ENCODE measurements at regions not wholly inside any gene's neighbourhood (a gene's known extent, or its start where the extent isn't known, plus 50 kb on each side); places are given as distances from the start of the nearest gene placed in this dataset.

DNA sequence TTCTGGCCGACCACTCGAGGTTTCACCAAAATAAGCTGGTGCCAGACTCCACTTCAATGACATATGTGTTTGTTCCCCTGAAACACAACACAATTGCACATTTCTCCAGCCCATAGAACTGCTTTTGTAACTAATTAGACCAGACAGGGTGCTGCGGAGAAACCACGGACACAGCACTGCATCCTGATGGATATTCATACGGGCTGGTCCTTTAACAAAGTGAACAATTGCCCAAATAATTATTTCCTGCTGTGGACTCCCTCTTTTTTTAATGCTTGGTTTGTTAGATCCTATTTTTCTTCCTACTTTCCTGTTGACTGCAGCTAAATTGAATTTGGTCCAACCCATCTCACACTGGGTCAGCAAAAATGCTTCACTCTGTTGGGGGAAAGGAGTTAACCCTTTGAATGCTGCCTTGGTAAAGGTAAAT lies 198.6 kb upstream of the BMPER start:
- CTCF ChIA-PET = no interaction called here
- POLR2A ChIA-PET = no interaction called here

DNA sequence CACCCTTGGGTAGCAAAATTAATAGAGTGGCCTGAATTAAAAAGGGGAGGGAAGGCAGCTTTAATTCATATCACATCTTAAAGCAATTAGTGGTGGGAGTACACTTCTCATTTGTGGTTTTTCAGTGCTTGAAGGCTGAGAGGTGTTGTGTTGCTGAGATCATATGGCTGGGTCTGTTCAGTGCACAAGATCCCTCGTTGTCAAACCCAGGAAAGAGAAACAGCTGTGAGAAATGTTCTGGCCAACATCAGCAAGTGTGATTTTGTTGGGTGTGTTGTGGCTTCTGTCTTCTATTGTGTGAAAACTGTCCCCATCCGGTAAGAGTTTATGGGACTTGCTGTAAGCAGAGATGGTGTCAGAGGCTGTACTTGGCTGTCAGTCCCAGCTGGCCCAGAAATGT lies 197.9 kb upstream of the BMPER start:
- H3K27me3 ChIP-seq (ENCODE audit: control insufficient read depth, insufficient read depth, low read length) = no peaks in the 10 kb centered on the region
- POLR2A ChIA-PET = no interaction called here
- no peak overlapping the region for H3K27ac ChIP-seq (ENCODE audit: low read length)
- in situ Hi-C loops (cut with HindIII; ENCODE audit: low pct_unique_long_range_greater_than_20kb, low sequenced_read_pairs) (no loop called here), intact Hi-C loops (cut with micrococcal nuclease; ENCODE audit: unreplicated experiment) (no loop called here)
- DNase-seq (ENCODE audit: low read depth, low spot score) = no peak
- BruUV-seq (replicated peaks) = no TSS peak
- H3K4me3 ChIP-seq (ENCODE audit: low read depth in 2 of 2, low read length in 2 of 2) = no peak overlapping the region
- no peaks in the 10 kb centered on the region for H3K4me1 ChIP-seq (ENCODE audit: control insufficient read depth, insufficient read depth, low read length)
- TF ChIP-seq SIN3A (IDR thresholded peaks at IDR 0.05; ENCODE audit: borderline replicate concordance, insufficient read depth, low read depth, low read length) = no peak
- TF ChIP-seq, protein P1, sequence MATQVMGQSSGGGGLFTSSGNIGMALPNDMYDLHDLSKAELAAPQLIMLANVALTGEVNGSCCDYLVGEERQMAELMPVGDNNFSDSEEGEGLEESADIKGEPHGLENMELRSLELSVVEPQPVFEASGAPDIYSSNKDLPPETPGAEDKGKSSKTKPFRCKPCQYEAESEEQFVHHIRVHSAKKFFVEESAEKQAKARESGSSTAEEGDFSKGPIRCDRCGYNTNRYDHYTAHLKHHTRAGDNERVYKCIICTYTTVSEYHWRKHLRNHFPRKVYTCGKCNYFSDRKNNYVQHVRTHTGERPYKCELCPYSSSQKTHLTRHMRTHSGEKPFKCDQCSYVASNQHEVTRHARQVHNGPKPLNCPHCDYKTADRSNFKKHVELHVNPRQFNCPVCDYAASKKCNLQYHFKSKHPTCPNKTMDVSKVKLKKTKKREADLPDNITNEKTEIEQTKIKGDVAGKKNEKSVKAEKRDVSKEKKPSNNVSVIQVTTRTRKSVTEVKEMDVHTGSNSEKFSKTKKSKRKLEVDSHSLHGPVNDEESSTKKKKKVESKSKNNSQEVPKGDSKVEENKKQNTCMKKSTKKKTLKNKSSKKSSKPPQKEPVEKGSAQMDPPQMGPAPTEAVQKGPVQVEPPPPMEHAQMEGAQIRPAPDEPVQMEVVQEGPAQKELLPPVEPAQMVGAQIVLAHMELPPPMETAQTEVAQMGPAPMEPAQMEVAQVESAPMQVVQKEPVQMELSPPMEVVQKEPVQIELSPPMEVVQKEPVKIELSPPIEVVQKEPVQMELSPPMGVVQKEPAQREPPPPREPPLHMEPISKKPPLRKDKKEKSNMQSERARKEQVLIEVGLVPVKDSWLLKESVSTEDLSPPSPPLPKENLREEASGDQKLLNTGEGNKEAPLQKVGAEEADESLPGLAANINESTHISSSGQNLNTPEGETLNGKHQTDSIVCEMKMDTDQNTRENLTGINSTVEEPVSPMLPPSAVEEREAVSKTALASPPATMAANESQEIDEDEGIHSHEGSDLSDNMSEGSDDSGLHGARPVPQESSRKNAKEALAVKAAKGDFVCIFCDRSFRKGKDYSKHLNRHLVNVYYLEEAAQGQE (IDR thresholded peaks at IDR 0.05; ENCODE audit: insufficient read depth in 1 of 2, low read depth in 2 of 2, low read length in 1 of 2) = no peak
- TF ChIP-seq POLR2AphosphoS5 (IDR thresholded peaks at IDR 0.05; ENCODE audit: low read depth, low read length) = no peak
- no peak for TF ChIP-seq TCF7L2 (IDR thresholded peaks at IDR 0.05; ENCODE audit: low read depth, low read length)
- TF ChIP-seq, protein P2, sequence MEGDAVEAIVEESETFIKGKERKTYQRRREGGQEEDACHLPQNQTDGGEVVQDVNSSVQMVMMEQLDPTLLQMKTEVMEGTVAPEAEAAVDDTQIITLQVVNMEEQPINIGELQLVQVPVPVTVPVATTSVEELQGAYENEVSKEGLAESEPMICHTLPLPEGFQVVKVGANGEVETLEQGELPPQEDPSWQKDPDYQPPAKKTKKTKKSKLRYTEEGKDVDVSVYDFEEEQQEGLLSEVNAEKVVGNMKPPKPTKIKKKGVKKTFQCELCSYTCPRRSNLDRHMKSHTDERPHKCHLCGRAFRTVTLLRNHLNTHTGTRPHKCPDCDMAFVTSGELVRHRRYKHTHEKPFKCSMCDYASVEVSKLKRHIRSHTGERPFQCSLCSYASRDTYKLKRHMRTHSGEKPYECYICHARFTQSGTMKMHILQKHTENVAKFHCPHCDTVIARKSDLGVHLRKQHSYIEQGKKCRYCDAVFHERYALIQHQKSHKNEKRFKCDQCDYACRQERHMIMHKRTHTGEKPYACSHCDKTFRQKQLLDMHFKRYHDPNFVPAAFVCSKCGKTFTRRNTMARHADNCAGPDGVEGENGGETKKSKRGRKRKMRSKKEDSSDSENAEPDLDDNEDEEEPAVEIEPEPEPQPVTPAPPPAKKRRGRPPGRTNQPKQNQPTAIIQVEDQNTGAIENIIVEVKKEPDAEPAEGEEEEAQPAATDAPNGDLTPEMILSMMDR (IDR thresholded peaks at IDR 0.05) = no peak
- CTCF ChIA-PET = interaction anchor here (0.7 kb wide), 1 partner anchor 998 kb away, joined by 3 read pairs; no protein-coding TSS in a partner anchor
- no peaks in the 10 kb centered on the region for H3K9me3 ChIP-seq (ENCODE audit: control insufficient read depth, insufficient read depth, low read depth, low read length)
- no peak for ATAC-seq
- no peaks in the 10 kb centered on the region for H3K36me3 ChIP-seq (ENCODE audit: control insufficient read depth, insufficient read depth, low read length)

More for the DNA sequence above, 198.6 kb upstream of the BMPER start:
- no peak for DNase-seq (ENCODE audit: low read depth, low spot score)
- intact Hi-C loops (cut with micrococcal nuclease; ENCODE audit: unreplicated experiment) (no loop called here), in situ Hi-C loops (cut with HindIII; ENCODE audit: low pct_unique_long_range_greater_than_20kb, low sequenced_read_pairs) (no loop called here)
- no peaks in the 10 kb centered on the region for H3K27me3 ChIP-seq (ENCODE audit: control insufficient read depth, insufficient read depth, low read length)
- H3K36me3 ChIP-seq (ENCODE audit: control insufficient read depth, insufficient read depth, low read length) = no peaks in the 10 kb centered on the region
- TF ChIP-seq, protein P1 (IDR thresholded peaks at IDR 0.05; ENCODE audit: insufficient read depth in 1 of 2, low read depth in 2 of 2, low read length in 1 of 2) = no peak
- TF ChIP-seq POLR2AphosphoS5 (IDR thresholded peaks at IDR 0.05; ENCODE audit: low read depth, low read length) = no peak
- no peak for TF ChIP-seq SIN3A (IDR thresholded peaks at IDR 0.05; ENCODE audit: borderline replicate concordance, insufficient read depth, low read depth, low read length)
- TF ChIP-seq TCF7L2 (IDR thresholded peaks at IDR 0.05; ENCODE audit: low read depth, low read length) = no peak
- TF ChIP-seq, protein P2 (IDR thresholded peaks at IDR 0.05) = no peak
- no peaks in the 10 kb centered on the region for H3K9me3 ChIP-seq (ENCODE audit: control insufficient read depth, insufficient read depth, low read depth, low read length)
- H3K27ac ChIP-seq (ENCODE audit: low read length) = no peak overlapping the region
- no peak for ATAC-seq
- no TSS peak for BruUV-seq (replicated peaks)
- H3K4me3 ChIP-seq (ENCODE audit: low read depth in 2 of 2, low read length in 2 of 2) = no peak overlapping the region
- H3K4me1 ChIP-seq (ENCODE audit: control insufficient read depth, insufficient read depth, low read length) = no peaks in the 10 kb centered on the region
